ENCODE measurements at regions not wholly inside any gene's neighbourhood (a gene's known extent, or its start where the extent isn't known, plus 50 kb on each side); places are given as distances from the start of the nearest gene placed in this dataset.

GRCh38 chr5:154566146-154566680 lies 88.2 kb upstream of the HAND1 start:
- TF ChIP-seq POLR2AphosphoS5 (IDR thresholded peaks at IDR 0.05; ENCODE audit: low read depth, low read length) (no peak), POLR2A (IDR thresholded peaks at IDR 0.05; ENCODE audit: low read depth, low read length) (no peak), TAF1 (IDR thresholded peaks at IDR 0.05; ENCODE audit: low read depth, low read length) (no peak), PAX5 (IDR thresholded peaks at IDR 0.05; ENCODE audit: insufficient read depth, low read length, severe bottlenecking) (no peak), POU2F2 (IDR thresholded peaks at IDR 0.05; ENCODE audit: low read depth, low read length) (no peak)
